NCI-H774 (cell line): ENCODE measurements at regions not wholly inside any gene's neighbourhood (a gene's known extent, or its start where the extent isn't known, plus 50 kb on each side); places are given as distances from the start of the nearest gene placed in this dataset.

Experiments used
- DNase-seq: peaks from one replicate; lab custom pipeline; 2025; lab: John Stamatoyannopoulos, UW

- no peak for DNase-seq
Observed at GRCh38 chr5:165829504-165829903, 2324.1 kb downstream of the MAT2B start.

- no peak for DNase-seq
Observed at GRCh38 chr5:165834891-165835290, 2329.5 kb downstream of the MAT2B start.

- DNase-seq: no peak
Observed at GRCh38 chr5:165836046-165836445, 2330.6 kb downstream of the MAT2B start.

GRCh38 chr5:165837286-165837685 is 2331.9 kb downstream of the MAT2B start:
- DNase-seq: no peak

GRCh38 chr5:165844571-165844970 is 2339.2 kb downstream of the MAT2B start:
- DNase-seq: no peak

GRCh38 chr5:165858118-165858517 is 2352.7 kb downstream of the MAT2B start:
- DNase-seq: no peak

- no peak for DNase-seq
Observed at GRCh38 chr5:165859251-165859650, 2353.8 kb downstream of the MAT2B start.

GRCh38 chr5:165863239-165863638 is 2357.8 kb downstream of the MAT2B start:
- DNase-seq: no peak

GRCh38 chr5:165871291-165871690 is 2365.9 kb downstream of the MAT2B start:
- no peak for DNase-seq

GRCh38 chr5:165874851-165875250 is 2369.4 kb downstream of the MAT2B start:
- no peak for DNase-seq

GRCh38 chr5:165876538-165876937 is 2371.1 kb downstream of the MAT2B start:
- no peak for DNase-seq

GRCh38 chr5:165877475-165877874 is 2372.1 kb downstream of the MAT2B start:
- no peak for DNase-seq

GRCh38 chr5:165881259-165881658 is 2375.8 kb downstream of the MAT2B start:
- no peak for DNase-seq

- DNase-seq: no peak
Observed at GRCh38 chr5:165882099-165882498, 2376.7 kb downstream of the MAT2B start.

- DNase-seq: no peak
Observed at GRCh38 chr5:165885623-165886350, 2380.4 kb downstream of the MAT2B start.

- DNase-seq: no peak
Observed at GRCh38 chr5:165887147-165887546, 2381.7 kb downstream of the MAT2B start.

GRCh38 chr5:165892383-165892782 is 2387.0 kb downstream of the MAT2B start:
- no peak for DNase-seq

GRCh38 chr5:165894916-165895315 is 2389.5 kb downstream of the MAT2B start:
- no peak for DNase-seq

GRCh38 chr5:165903835-165904234 is 2387.6 kb upstream of the WWC1 start:
- no peak for DNase-seq

- no peak for DNase-seq
Observed at GRCh38 chr5:165906871-165907270, 2384.6 kb upstream of the WWC1 start.

- no peak for DNase-seq
Observed at GRCh38 chr5:165913059-165913458, 2378.4 kb upstream of the WWC1 start.

- DNase-seq: no peak
Observed at GRCh38 chr5:165914456-165914855, 2377.0 kb upstream of the WWC1 start.

- DNase-seq: no peak
Observed at GRCh38 chr5:165919196-165919595, 2372.2 kb upstream of the WWC1 start.

- no peak for DNase-seq
Observed at GRCh38 chr5:165920655-165921054, 2370.8 kb upstream of the WWC1 start.
